ENCODE measurements at regions not wholly inside any gene's neighbourhood (a gene's known extent, or its start where the extent isn't known, plus 50 kb on each side); places are given as distances from the start of the nearest gene placed in this dataset.
"Not testable (repeated sequence)": the region's sequence is repeated elsewhere in the genome, so short reads cannot be mapped to it uniquely, and the experiment has no call there.

DNA sequence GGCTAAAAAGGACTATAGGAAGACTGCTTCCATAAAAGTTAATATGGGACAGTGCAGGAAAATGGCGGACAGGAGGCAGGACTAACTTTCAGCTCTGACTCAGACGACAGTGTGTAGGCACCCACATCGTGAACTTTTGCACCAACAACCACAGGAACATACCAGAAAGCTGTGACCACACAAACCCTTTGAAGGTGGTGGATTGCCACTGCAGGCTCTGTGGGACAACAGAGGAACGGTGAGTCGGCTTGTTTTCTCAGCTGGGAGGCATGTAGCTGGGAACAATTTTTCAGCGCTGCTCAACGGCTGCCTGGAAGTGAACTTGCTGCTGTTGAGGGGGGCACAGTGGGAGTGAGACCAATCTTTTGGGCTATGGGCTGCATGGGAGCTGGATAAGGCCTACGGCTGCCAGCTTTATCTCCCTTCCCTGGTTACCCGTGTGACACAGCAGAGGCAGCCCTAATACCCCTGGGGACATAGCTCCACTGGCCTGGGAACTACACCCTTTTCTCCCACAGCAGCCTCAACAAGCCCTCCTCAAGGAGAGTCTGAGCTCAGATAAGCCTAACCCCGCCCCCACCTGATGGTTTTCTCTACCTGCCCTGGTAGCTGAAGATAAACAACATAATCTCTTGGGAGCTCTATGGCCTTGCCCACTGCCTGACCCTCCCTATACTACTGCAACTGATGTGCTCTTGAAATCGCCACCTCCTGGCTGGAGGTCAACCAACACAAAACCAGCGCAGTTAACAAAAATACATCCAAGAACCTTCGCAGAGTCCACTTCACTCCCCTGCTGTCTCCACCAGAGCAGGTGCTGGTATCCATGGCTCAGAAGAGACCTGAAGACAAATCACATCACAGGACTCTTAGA is 1537.0 kb downstream of the C4orf33 start:
- DNase-seq (ENCODE audit: low read depth), result no peak

DNA sequence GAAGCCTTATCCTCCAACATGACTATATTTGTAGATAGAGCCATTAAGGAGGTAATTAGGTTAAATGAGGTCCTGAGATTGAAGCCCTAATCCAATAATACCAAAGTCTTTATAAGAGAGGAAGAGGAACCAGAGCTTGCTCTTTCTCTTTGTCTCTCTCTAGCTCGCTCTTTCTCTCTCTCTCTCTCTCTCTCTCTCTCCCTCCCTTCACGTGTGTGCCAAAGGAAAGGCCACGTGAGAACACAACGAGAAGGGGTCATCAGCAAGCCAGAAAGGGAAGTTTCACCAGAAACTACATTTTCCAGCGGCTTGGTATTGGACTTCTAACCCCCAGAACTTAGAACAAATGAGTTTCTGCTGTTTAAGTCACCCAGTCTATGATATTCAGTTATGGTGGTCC is 1540.5 kb downstream of the C4orf33 start:
- DNase-seq (ENCODE audit: low read depth), result no peak

DNA sequence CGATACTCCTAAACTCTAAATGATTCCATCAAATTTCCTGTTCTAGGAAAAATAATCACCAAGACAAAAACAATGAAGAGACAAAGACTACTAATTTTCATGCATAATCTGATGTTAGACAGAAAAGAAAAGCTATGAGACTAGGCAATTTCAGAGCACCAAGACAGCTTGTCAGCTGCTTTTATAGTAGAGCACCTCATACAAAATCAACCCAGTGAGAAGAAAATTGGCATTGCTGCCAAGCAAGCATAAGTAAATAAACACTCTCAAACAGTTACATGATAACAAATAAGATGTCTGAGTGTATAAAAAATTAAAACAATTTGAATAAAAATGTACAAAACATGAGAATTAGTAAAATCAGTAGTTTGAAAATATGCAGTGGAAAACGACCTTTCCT is 1544.6 kb downstream of the C4orf33 start:
- DNase-seq (ENCODE audit: low read depth), result no peak

DNA sequence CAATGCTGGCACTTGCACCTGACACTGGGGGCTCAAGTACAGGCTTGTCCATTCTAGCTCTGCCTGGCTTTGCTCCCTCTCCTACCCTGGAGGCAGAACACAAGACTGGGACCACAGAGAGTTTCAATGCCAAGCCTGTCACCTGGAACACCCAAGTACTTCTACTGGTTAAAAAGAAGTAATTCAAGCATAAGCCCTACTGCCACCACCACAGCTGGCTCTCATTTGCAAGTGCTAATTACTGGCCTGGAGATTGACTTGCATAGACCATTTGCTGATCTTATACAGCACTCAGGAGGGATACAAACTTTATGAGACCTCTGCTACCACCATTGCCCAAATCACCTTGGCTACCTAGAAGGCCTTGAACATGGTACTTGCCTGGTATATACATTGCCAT is 1550.9 kb downstream of the C4orf33 start:
- DNase-seq (ENCODE audit: low read depth), result no peak

DNA sequence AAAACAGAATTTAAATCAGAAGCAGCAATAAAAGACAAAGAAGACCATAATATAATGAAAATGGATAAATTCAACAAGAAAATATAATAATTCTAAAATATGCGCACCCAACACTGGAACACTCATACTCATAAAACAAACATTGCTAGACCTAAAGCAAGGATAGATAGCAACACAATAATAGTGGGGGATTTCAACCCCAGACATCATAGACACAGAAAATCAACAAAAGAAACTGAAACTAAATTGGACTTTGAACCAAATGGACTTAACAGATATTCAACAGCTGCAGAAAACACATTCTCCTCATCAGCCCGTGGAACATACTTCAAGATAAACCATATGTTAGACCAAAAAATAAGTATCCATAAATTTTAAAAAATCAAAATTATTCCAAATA is 1552.6 kb downstream of the C4orf33 start:
- DNase-seq (ENCODE audit: low read depth), result no peak

DNA sequence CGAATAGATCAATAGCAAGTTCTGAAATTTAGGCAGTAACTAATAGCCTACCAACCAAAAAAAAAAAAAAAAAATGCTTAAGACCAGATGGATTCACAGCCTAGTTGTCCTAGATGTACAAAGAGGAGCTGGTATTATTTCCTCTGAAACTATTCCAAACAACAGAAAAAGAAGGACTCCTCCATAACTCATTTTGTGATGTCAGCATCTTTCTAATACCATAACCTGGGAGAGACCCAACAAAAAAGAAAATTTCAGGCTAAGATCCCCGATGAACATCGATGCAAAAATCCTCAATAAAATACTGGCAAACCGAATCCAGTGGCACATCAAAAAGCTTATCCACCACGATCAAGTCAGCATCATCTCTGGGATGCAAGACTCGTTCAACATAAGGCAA is 1557.9 kb downstream of the C4orf33 start:
- DNase-seq (ENCODE audit: low read depth), result no peak

DNA sequence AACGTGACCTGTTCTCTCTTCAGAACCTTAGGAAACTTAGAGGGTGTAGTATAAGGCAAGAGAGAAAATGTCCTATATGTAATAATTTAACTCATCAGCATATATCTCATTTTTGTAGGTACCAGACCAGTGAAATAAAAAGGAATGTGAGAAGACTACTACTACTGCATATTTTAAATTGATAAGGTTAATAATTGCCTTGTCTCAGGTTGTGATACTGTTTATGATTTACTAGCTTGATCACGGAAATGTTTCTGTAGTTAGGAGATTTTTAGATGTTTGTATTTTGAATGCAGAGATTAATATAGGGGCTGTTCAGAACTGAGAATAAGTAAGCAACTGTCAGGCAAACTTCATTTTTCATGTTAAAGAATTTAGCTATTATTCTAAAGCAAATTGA is 1563.4 kb downstream of the C4orf33 start:
- DNase-seq (ENCODE audit: low read depth), result no peak

DNA sequence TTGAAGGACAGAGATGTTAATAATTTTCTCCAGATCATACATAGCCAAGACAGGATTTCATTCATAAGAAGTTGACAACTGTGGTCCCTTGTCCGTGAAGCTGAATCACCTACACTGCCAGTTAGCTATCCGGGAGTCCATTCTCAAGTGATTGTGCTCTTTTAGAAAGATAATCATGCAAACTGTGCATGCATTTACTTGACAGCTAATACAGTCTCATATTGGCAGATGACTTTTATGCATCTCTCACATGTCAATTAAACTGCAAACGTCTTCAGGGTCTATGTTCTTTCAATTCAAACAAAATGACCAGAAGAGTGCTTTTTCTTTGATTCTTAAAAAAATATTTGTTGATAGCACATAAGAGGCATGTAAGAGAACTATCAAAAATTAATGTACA is 1572.9 kb downstream of the C4orf33 start:
- no peak for DNase-seq (ENCODE audit: low read depth)

DNA sequence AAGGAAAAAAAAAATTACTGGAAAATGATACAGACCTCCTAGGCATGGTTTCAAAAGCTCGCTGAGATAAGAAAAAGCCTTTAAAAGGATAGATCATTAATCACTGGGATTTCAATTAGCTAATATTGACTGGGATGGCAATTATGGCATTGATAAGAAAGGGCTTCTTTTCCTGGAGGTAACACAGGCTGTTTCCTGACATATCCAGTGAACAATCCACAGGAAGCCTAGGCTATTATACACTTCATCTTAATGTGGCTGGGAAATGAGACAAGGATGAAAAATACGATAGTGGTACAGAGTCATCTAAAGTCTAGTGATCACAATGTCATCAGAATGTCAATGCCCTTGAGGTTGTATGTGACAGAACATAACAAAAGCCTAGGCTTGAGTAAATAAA is 1579.3 kb downstream of the C4orf33 start:
- no peak for DNase-seq (ENCODE audit: low read depth)

DNA sequence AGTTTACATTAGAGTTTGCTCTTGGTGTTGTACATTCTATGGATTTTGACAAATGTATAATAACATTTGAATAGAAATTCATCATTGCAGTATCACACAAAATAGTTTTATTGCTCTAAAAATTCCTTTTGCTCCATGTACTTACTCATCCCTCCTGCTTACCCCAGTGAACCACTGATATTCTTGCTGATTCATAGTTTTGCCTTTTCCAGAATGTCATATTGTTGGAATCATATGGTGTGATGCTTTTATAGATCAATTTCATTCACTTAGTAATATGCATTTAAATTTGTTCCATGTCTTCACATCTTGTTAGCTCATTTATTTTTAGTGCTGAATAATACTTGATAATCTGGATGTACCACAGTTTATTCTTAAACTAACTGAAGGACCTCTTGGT is 1593.2 kb downstream of the C4orf33 start:
- DNase-seq (ENCODE audit: low read depth), result no peak

DNA sequence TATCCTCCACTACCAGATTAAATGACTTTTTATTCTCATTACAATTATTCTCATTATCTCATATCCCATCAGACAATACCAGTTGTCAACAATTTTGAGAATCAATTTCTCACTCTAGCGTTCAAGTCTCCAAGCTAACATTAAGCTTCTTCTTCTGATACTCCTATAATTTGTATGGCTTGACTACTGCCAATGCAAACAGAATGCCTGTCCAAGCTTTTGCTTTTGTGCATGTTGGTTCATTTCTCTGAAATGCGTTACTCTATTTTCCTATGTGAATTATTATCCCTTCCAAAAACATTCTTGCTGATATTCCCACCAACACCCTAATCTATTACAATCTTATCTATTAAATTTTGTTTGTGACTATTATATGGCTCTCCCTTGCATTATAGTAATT is 1602.3 kb downstream of the C4orf33 start:
- no peak for DNase-seq (ENCODE audit: low read depth)

DNA sequence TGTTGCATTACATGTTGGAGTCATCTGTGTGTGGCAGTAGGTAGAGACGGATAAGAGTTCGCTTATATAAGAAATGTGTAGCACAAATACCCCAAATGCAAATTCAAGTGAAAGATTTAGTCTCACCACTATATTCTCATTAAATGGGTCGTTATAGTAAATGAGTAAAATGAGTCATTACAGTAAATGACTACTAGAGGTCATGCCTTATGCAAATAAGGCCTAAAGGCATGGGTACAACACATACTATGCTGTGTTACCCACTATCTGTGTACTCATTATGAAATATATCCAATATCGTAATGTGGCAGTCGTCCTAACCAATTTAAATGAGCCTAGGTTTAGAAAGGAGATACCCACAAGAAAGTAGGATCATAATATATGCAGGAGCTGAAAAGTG is 1603.1 kb downstream of the C4orf33 start:
- DNase-seq (ENCODE audit: low read depth), result no peak

DNA sequence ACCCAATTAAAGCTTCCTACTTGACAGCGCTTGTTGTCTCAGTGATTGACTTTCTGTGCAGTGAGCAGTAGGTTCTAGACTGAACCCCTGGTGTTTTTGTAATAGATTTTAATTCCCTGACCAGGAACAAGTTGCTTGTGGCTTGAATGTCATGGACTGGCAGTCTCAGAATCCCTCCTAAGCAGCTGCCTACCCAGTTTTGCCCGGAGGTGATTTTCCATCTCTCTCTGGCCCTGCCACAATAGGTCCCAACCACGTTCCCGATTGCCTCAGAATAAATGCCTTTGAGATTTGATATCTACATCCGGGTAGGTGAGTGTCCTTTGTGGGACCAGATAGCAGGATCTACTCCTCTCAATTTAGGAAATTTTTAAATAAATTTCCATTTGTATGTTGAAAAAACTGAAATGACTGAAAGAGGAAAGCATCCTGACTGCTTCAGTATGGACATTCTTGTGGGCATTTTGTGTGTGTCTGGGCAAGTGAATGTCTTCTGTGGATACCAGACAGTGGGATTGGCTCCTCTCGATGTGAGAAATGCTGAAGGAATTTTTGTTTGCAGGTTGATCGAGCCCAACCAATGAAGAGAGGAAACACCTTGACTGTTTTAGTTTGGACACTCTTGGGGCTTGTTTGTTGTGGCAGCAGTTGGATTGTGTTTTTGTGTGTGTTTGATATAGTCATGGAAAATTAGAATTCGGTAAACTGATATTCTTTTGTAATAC is 1607.4 kb downstream of the C4orf33 start:
- DNase-seq (ENCODE audit: low read depth), result no peak

DNA sequence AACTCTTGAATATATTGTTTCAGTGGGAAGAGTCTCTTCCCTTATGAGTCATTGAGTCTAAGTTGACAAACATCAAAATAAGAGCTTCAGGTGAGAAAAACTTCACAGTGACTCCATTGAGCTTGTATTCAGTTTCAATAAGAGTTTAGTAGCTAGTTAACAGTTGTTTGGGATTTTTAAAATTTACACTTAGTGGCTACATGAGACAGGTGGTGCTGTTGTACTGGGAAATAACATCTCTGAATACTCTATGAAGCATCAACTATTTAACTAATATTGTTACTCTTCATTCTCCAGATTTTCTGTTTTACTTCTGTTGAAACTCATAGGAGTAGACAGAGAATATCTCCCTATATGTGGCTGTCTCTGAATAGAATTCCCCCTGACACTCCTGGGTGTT is 1609.1 kb downstream of the C4orf33 start:
- no peak for DNase-seq (ENCODE audit: low read depth)

DNA sequence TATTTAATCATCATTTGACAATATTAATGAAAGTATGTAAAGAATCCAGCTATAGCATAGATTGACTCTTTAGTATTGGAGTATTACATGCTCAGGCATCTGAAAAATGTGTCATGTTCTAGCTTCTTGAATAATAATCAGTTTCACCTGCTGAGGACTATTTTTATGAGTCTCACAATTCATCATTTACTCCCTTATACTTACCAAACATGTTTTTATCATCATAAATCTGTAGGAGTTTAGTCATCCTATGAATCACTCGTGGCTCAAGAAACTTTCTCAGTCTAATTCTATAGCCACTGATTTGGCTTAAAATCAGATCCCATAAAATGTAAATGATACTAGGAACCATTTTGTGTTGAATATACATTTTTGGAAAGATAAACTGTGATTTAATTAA is 1616.1 kb downstream of the C4orf33 start:
- DNase-seq (ENCODE audit: low read depth), result no peak

DNA sequence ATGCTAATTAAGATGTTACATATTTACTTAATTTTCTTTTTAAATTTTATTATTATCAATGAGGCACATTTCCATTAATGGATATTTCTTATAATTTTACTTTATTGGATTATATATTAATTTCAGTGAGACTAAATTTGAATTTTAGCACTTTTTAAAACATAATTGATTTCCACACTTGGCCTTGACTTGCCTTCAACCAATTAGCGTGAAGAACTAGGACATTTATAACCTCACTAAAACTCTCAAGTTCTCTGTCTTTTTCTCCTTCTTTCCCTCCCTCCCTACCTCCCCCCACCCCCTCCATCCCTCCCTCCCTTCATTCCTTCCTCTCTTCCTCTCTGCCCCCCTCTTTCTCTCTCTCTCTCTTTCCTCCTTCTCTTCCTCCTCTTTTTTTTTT is 1618.1 kb downstream of the C4orf33 start:
- no peak for DNase-seq (ENCODE audit: low read depth)

DNA sequence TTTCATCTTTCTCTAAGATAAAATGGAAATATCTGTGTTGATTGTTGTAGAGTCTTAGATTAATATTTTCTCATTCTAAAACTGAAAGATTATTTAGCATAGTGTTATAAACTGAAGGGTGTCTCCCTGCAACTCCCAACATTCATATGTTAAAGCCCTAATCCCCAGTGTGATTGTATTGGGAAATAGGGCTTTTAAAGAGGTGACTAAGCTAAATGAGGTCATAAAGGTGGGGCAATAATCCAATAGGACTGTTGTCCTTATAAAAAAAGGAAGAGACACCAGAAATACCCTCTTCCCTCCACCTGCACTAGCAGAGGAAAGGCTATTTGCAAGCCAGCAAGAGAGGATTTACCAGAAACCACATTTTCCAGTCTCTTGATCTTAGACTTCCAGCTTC is 1626.4 kb downstream of the C4orf33 start:
- no peak for DNase-seq (ENCODE audit: low read depth)

DNA sequence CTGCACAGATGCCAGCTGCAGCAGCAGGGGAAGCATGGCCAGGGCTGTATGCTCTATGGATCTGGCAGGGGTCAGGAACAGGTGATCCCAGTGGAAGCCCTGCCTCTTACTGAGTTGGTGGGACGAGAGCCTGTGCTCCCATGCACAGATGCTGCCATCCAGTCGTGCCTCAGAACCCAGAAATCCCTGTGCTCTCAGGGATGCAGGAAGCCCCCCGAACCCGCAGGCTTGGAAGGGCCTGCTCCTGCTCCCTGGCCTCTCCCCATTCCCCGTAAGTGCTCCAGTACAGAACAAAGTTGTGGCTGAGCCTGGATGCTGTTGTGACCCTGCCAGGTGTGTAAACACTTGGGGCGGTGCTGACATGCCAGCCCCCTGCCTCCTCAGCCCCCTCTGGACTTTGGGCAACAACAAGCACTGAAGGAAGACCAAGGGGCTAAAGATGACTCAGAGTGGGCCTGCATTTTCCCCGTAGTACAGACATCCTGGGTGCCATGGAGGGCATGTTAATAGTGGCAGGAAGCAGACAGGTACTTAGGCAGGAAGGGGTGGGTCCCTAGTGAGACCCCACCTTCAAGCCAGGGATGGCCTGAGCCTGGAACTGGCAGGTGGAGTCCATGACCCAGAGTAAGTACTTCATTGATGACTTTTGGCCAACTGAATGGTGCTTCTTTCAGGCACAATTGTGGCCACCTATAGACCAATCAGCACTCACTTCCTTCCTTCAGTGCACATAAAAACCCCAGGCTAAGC is 1640.7 kb downstream of the C4orf33 start:
- DNase-seq (ENCODE audit: low read depth), result no peak

DNA sequence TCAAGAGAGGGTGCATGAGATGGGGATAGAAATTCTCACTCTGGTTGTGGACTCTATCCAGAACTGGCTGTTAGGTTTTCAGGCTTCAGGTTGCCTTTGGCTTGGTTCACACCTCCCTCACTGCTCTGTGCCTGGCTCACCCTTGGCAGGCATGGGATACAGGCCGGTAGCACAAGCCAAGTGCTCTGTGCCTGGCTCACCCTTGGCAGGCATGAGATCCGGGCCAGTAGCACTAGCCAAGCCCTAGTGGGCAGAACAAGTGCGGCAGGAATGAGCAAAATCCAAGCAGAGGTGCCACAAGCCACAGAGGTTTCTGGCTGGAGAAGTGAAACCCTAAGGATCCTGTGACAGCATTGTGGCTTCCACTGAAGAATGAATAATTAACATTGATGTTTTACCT is 1642.3 kb downstream of the C4orf33 start:
- no peak for DNase-seq (ENCODE audit: low read depth)

DNA sequence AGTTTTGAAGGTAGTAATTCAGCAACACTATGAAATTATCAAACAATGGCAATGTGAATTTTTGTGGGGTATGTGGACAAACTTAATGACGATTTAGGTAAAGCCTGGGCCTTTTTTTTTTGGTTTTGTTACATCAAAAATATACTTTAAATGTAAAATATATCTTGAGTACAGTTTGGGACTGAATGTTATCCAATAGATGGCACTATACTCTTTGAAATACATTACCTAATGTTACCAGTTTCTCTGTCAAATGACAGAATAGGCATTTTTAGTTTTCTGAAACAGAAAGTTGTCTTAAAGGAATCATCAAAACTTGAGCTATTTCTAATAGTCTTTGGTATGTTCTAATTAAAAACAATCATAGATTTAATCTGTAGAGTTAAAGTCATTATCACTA is 1651.9 kb downstream of the C4orf33 start:
- no peak for DNase-seq (ENCODE audit: low read depth)

DNA sequence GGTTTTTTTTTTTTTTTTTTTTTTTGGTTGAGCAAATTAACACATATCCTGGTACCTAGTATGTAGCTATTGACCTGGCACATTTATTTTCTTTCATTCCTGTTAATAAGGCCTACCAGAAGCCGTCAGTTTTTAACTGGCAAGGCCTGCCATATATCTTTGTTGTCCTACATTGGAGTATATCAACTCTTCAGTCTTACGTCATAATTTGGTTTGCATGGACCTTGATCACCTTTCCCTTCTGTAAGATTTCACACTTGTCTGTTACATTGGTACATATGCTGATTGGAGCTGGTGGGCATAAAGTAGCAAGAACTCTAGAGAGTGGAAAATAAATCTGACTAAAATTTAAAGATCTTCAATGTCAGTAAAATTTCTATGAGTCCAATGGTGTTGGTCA is 1658.0 kb downstream of the C4orf33 start:
- DNase-seq (ENCODE audit: low read depth), result no peak

DNA sequence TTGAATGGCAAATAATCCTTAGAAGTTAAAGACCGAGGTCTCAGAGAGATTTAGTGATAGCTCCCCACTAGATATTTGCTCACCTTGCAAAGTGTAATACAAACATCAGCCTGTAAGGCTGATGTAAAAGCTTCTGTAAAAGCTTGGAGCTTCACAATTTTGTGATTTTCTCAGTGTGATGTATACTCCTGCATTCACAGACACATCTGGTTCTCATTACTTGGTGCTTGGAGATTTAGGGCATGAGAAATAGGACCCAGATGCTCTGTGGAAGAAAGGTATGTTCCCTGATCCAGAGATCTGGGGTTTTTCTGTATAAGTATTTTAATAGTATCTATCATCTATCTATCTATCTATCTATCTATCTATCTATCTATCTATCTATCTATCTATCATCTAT is 1664.3 kb downstream of the C4orf33 start:
- DNase-seq (ENCODE audit: low read depth), result no peak

DNA sequence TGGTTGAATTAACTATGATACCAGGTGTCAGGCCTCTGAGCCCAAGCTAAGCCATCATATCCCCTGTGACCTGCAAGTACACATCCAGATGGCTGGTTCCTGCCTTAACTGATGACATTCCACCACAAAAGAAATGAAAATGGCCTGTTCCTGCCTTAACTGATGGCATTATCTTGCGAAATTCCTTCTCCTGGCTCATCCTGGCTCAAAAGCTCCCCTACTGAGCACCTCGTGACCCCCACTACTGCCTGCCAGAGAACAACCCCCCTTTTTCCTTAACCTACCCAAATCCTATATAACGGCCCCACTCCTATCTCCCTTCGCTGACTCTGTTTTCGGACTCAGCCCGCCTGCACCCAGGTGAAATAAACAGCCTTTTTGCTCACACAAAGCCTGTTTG is 1671.4 kb downstream of the C4orf33 start:
- not testable (repeated sequence) for DNase-seq (ENCODE audit: low read depth)

Data from GM04504 (cell line).